ENCODE measurements at regions not wholly inside any gene's neighbourhood (a gene's known extent, or its start where the extent isn't known, plus 50 kb on each side); places are given as distances from the start of the nearest gene placed in this dataset.
"Not testable (repeated sequence)": the region's sequence is repeated elsewhere in the genome, so short reads cannot be mapped to it uniquely, and the experiment has no call there.

- DNase-seq (ENCODE audit: low read depth); H3K4me3 ChIP-seq (ENCODE audit: low read depth, low read length): not testable (repeated sequence)
Observed at GRCh38 chrY:17827155-17827554, 52.9 kb downstream of the CDY2B start.

GRCh38 chrY:17819700-17820099 is 60.3 kb downstream of the CDY2B start:
- DNase-seq (ENCODE audit: low read depth); H3K4me3 ChIP-seq (ENCODE audit: low read depth, low read length): not testable (repeated sequence)

- not testable (repeated sequence) for H3K4me3 ChIP-seq (ENCODE audit: low read depth, low read length); DNase-seq (ENCODE audit: low read depth)
Observed at GRCh38 chrY:17819025-17819646, 60.9 kb downstream of the CDY2B start.

GRCh38 chrY:17817076-17818068 is 62.6 kb downstream of the CDY2B start:
- DNase-seq (ENCODE audit: low read depth); H3K4me3 ChIP-seq (ENCODE audit: low read depth, low read length): not testable (repeated sequence)

GRCh38 chrY:17812664-17813063 is 67.4 kb downstream of the CDY2B start:
- H3K4me3 ChIP-seq (ENCODE audit: low read depth, low read length); DNase-seq (ENCODE audit: low read depth): not testable (repeated sequence)

GRCh38 chrY:17799915-17800314 is 80.1 kb downstream of the CDY2B start:
- H3K4me3 ChIP-seq (ENCODE audit: low read depth, low read length); DNase-seq (ENCODE audit: low read depth): not testable (repeated sequence)

- not testable (repeated sequence) for H3K4me3 ChIP-seq (ENCODE audit: low read depth, low read length); DNase-seq (ENCODE audit: low read depth)
Observed at GRCh38 chrY:17787214-17787613, 92.8 kb downstream of the CDY2B start.

- H3K4me3 ChIP-seq (ENCODE audit: low read depth, low read length); DNase-seq (ENCODE audit: low read depth): not testable (repeated sequence)
Observed at GRCh38 chrY:17766000-17766699, 113.9 kb downstream of the CDY2B start.

- not testable (repeated sequence) for DNase-seq (ENCODE audit: low read depth); H3K4me3 ChIP-seq (ENCODE audit: low read depth, low read length)
Observed at GRCh38 chrY:17759213-17759612, 120.8 kb downstream of the CDY2B start.

GRCh38 chrY:17752887-17753497 is 127.0 kb downstream of the CDY2B start:
- not testable (repeated sequence) for DNase-seq (ENCODE audit: low read depth); H3K4me3 ChIP-seq (ENCODE audit: low read depth, low read length)

GRCh38 chrY:17739852-17740251 is 140.2 kb downstream of the CDY2B start:
- H3K4me3 ChIP-seq (ENCODE audit: low read depth, low read length); DNase-seq (ENCODE audit: low read depth): not testable (repeated sequence)

GRCh38 chrY:17729474-17729873 is 150.5 kb downstream of the CDY2B start:
- H3K4me3 ChIP-seq (ENCODE audit: low read depth, low read length); DNase-seq (ENCODE audit: low read depth): not testable (repeated sequence)

- not testable (repeated sequence) for DNase-seq (ENCODE audit: low read depth); H3K4me3 ChIP-seq (ENCODE audit: low read depth, low read length)
Observed at GRCh38 chrY:17716329-17717043, 163.5 kb downstream of the CDY2B start.

- not testable (repeated sequence) for H3K4me3 ChIP-seq (ENCODE audit: low read depth, low read length); DNase-seq (ENCODE audit: low read depth)
Observed at GRCh38 chrY:17668037-17668436, 212.0 kb downstream of the CDY2B start.

GRCh38 chrY:17643052-17643451 is 237.0 kb downstream of the CDY2B start:
- H3K4me3 ChIP-seq (ENCODE audit: low read depth, low read length); DNase-seq (ENCODE audit: low read depth): not testable (repeated sequence)

GRCh38 chrY:17634484-17634883 is 245.5 kb downstream of the CDY2B start:
- DNase-seq (ENCODE audit: low read depth); H3K4me3 ChIP-seq (ENCODE audit: low read depth, low read length): not testable (repeated sequence)

GRCh38 chrY:17611256-17611655 is 268.8 kb downstream of the CDY2B start:
- not testable (repeated sequence) for DNase-seq (ENCODE audit: low read depth); H3K4me3 ChIP-seq (ENCODE audit: low read depth, low read length)

GRCh38 chrY:17610649-17611048 is 269.4 kb downstream of the CDY2B start:
- not testable (repeated sequence) for H3K4me3 ChIP-seq (ENCODE audit: low read depth, low read length); DNase-seq (ENCODE audit: low read depth)
